Endothelial cell of umbilical vein (primary cell): ENCODE measurements at regions not wholly inside any gene's neighbourhood (a gene's known extent, or its start where the extent isn't known, plus 50 kb on each side); places are given as distances from the start of the nearest gene placed in this dataset.

Source experiments
- POLR2A ChIP-seq: IDR thresholded peaks from 2 replicates; pipeline ENCODE4 v1.6.1; 2012; ENCODE audit warnings: low read depth, mild to moderate bottlenecking, control low read depth, low read length
- TF ChIP-seq, protein P1 (sequence below), 2 donors: IDR thresholded peaks; 1 replicate in 1 of 2; 2 replicates in 1 of 2; pipeline ENCODE4 v1.5.1; 2011; ENCODE audit warnings: low read length in 2 of 2, mild to moderate bottlenecking in 2 of 2, moderate library complexity in 2 of 2, control low read depth in 1 of 2, inconsistent platforms in 1 of 2, low read depth in 1 of 2; ENCODE audit not compliant: insufficient read depth in 1 of 2; ENCODE audit errors: extremely low read depth in 1 of 2

DNA sequence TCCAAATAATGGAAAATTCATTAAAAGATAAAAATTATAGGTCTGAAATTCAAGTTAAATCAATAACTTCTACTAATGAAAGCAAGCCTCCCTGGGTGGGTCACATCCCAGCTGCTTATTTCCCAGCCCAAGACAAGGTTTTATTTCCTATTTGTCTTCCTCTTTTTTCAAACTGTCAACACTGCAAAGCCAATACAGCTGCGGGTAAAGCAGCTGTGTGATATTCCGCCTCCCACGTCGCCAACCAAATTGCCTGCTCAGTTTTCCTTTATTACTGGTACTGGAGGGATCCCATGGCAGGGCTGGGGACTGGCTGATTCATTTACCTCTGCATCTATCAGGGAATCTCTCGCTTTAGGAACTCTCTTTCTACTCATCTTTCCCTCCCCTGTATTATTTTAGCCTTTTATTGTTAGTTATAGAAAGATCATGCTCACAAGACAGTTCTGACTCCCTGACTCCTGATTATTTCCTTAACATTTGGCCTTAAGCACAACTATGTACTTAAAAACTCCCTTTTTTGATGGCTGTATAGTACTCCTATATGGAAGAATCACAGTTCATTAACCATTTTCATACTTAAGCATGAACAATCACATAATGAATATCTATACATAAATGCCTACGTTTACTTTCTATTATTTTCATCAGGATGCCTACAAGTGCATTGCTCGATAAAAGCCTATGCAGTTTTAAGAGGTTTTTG, 253.1 kb downstream of the CDCA7 start:
- TF ChIP-seq, protein P1, sequence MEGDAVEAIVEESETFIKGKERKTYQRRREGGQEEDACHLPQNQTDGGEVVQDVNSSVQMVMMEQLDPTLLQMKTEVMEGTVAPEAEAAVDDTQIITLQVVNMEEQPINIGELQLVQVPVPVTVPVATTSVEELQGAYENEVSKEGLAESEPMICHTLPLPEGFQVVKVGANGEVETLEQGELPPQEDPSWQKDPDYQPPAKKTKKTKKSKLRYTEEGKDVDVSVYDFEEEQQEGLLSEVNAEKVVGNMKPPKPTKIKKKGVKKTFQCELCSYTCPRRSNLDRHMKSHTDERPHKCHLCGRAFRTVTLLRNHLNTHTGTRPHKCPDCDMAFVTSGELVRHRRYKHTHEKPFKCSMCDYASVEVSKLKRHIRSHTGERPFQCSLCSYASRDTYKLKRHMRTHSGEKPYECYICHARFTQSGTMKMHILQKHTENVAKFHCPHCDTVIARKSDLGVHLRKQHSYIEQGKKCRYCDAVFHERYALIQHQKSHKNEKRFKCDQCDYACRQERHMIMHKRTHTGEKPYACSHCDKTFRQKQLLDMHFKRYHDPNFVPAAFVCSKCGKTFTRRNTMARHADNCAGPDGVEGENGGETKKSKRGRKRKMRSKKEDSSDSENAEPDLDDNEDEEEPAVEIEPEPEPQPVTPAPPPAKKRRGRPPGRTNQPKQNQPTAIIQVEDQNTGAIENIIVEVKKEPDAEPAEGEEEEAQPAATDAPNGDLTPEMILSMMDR (IDR thresholded peaks at IDR 0.05; ENCODE audit: extremely low read depth in 1 of 2, insufficient read depth in 1 of 2, low read depth in 1 of 2, low read length in 2 of 2) = no peak
- TF ChIP-seq POLR2A = no peak
